ENCODE measurements at regions not wholly inside any gene's neighbourhood (a gene's known extent, or its start where the extent isn't known, plus 50 kb on each side); places are given as distances from the start of the nearest gene placed in this dataset.
"Not testable (repeated sequence)": the region's sequence is repeated elsewhere in the genome, so short reads cannot be mapped to it uniquely, and the experiment has no call there.

DNA sequence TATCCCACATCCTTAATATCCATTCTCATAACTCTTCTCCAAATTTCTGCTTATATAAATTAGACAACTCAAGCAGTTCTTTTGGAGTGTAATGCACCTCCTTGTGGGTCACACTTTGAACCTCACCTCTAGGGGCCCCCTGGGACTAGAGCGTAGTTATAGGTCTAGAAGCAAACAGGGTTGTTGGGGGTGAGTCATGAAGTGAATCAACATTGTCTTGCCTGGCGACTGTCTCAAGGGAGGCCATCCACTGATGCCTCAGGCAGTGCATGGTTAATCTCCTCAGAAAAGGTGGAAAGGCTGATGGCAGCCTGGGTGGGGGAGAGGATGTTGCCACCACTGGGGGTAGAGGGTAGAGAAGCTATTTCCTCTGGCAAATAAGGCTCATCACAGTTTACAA is 129.1 kb downstream of the TNFRSF21 start:
- Histone ChIP-seq H3K9me3 (no peaks in the 10 kb centered on the region), H3K27ac (no peak overlapping the region), H3K4me1 (no peaks in the 10 kb centered on the region), H3K27me3 (no peaks in the 10 kb centered on the region), H3K36me3 (no peaks in the 10 kb centered on the region), H3K4me3 (no peak overlapping the region)
- TF ChIP-seq, protein P1, sequence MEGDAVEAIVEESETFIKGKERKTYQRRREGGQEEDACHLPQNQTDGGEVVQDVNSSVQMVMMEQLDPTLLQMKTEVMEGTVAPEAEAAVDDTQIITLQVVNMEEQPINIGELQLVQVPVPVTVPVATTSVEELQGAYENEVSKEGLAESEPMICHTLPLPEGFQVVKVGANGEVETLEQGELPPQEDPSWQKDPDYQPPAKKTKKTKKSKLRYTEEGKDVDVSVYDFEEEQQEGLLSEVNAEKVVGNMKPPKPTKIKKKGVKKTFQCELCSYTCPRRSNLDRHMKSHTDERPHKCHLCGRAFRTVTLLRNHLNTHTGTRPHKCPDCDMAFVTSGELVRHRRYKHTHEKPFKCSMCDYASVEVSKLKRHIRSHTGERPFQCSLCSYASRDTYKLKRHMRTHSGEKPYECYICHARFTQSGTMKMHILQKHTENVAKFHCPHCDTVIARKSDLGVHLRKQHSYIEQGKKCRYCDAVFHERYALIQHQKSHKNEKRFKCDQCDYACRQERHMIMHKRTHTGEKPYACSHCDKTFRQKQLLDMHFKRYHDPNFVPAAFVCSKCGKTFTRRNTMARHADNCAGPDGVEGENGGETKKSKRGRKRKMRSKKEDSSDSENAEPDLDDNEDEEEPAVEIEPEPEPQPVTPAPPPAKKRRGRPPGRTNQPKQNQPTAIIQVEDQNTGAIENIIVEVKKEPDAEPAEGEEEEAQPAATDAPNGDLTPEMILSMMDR (IDR thresholded peaks at IDR 0.05), result no peak
- TF ChIP-seq POLR2A (IDR thresholded peaks at IDR 0.05), result no peak
- DNase-seq, result no peak
- intact Hi-C loops (cut with DNase I; ENCODE audit: low total_unique reads), result no loop called here

DNA sequence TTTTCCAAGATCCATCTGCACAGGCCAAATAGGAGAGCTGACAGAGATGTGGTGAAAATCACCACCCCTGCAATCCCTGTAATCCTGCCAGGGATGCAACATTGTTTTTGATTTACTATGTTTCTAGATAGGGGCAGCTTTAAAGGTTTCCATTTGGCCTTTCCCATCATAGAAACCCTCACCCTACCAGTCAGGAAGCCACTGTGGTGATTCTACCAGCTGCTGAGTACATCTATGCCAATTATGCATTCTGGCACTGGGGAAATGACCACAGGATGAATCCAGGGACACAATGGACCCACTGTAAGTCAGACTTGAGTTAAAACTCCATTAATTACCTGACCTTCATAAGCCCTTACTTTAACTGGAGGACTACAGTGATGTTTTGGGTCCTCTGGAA is 130.4 kb downstream of the TNFRSF21 start:
- intact Hi-C loops (cut with DNase I; ENCODE audit: low total_unique reads), result no loop called here
- no peak for DNase-seq
- Histone ChIP-seq H3K4me1 (no peaks in the 10 kb centered on the region), H3K4me3 (no peak overlapping the region), H3K27ac (no peak overlapping the region), H3K27me3 (no peaks in the 10 kb centered on the region), H3K9me3 (no peaks in the 10 kb centered on the region), H3K36me3 (no peaks in the 10 kb centered on the region)
- TF ChIP-seq POLR2A (IDR thresholded peaks at IDR 0.05), result no peak
- TF ChIP-seq, protein P1 (IDR thresholded peaks at IDR 0.05), result no peak

DNA sequence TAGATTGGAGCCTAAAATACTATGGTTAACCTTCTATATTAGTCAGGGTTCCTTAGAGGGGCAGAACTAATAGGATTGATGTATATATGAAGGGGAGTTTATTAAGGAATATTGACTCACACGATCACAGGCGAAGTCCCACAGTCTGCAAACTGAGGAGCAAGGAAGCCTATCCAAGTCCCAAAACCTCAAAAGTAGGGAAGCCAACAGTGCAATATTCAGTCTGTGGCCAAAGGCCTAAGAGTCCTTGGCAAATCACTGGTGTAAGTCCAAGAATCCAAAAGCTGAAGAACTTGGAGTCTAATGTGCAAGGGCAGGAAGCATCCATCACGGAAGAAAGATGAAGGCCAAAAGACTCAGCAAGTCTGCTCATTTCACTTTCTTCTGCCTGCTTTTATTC is 133.5 kb upstream of the ADGRF1 start:
- Histone ChIP-seq H3K4me1 (no peaks in the 10 kb centered on the region), H3K36me3 (no peaks in the 10 kb centered on the region), H3K9me3 (no peaks in the 10 kb centered on the region), H3K27ac (no peak overlapping the region), H3K4me3 (no peak overlapping the region), H3K27me3 (no peaks in the 10 kb centered on the region)
- TF ChIP-seq, protein P1 (IDR thresholded peaks at IDR 0.05), result no peak
- TF ChIP-seq POLR2A (IDR thresholded peaks at IDR 0.05), result no peak
- DNase-seq, result no peak
- intact Hi-C loops (cut with DNase I; ENCODE audit: low total_unique reads), result no loop called here

DNA sequence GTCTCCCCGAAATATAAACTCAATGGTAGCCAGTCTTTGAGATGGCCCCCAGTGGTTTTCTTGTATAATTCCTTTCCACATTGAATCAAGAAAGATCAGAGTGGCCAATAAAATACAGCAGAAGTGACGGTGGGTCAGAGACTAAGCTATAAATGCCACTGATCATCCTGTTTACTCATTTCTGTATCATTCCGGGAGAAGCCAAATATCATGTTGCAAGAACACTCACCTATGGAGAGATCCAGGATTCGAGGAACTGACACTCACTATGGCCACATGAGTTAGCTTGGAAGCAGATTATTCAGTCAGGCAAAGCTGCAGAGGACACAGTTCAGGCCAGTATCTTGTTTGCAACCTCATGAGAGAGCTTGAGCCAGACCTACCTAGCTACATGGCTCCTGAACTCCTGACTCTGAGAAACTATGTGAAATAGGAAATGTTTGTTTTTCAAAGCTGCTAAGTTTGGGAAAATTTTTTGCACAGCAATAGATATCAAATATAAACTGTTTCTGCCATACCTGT is 132.4 kb upstream of the ADGRF1 start:
- intact Hi-C loops (cut with DNase I; ENCODE audit: low total_unique reads), result no loop called here
- Histone ChIP-seq H3K9me3 (no peaks in the 10 kb centered on the region), H3K36me3 (no peaks in the 10 kb centered on the region), H3K27ac (no peak overlapping the region), H3K27me3 (no peaks in the 10 kb centered on the region), H3K4me3 (no peak overlapping the region), H3K4me1 (no peaks in the 10 kb centered on the region)
- no peak for TF ChIP-seq POLR2A (IDR thresholded peaks at IDR 0.05)
- TF ChIP-seq, protein P1 (IDR thresholded peaks at IDR 0.05), result no peak
- DNase-seq, result no peak

DNA sequence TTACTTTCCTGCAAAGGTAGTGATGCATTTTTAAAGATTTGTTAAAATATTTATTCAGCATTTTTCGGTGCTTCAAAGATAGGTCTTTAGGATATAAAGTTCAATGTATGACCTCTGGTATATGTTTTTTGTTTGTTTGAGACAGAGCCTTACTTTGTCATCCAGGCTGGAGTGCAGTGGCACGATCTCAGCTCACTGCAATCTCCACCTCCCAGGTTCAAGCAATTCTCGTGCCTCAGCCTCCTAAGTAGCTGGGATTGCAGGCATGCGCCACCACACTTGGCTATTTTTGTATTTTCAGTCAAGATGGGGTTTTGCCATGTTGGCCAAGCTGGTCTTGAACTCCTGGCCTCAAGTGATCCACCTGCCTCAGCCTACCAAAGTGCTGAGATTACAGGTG is 131.9 kb upstream of the ADGRF1 start:
- intact Hi-C loops (cut with DNase I; ENCODE audit: low total_unique reads); H3K36me3 ChIP-seq; H3K27ac ChIP-seq; H3K4me3 ChIP-seq; H3K9me3 ChIP-seq; H3K4me1 ChIP-seq; DNase-seq; H3K27me3 ChIP-seq: not testable (repeated sequence)

DNA sequence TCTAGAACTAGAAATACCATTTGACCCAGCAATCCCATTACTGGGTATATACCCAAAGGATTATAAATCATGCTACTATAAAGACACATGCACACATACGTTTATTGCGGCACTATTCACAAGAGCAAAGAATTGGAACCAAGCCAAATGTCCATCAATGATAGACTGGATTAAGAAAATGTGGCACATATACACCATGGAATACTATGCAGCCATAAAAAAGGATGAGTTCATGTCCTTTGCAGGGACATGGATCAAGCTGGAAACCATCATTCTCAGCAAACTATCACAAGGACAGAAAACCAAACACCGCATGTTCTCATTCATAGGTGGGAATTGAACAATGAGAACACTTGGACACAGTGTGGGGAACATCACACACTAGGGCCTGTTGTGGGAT is 131.0 kb upstream of the ADGRF1 start:
- DNase-seq; intact Hi-C loops (cut with DNase I; ENCODE audit: low total_unique reads); H3K36me3 ChIP-seq; H3K4me3 ChIP-seq; H3K4me1 ChIP-seq; H3K9me3 ChIP-seq; H3K27ac ChIP-seq; H3K27me3 ChIP-seq: not testable (repeated sequence)
